Adrenal gland (tissue), 9 donors: ENCODE measurements at regions not wholly inside any gene's neighbourhood (a gene's known extent, or its start where the extent isn't known, plus 50 kb on each side); places are given as distances from the start of the nearest gene placed in this dataset.

ENCODE experiments used
- DNase-seq, 7 donors: peaks; one replicate each; pipeline ENCODE4 v3.0.0-alpha.2; 2019 to 2020
- H3K27ac ChIP-seq, 5 donors: fragments of 200-600 bp; sonication (generic) in 4 of 5; 1 replicate in 3 of 5; 2 replicates in 2 of 5; pipeline versions ENCODE4 v1.5.1 to v1.8.0; 2016 to 2020; ENCODE audit warnings: mild to moderate bottlenecking in 1 of 5
- H3K27me3 ChIP-seq: fragments of 200-600 bp; 2 replicates; pipeline ENCODE4 v1.8.0; 2021
- H3K36me3 ChIP-seq, 2 donors: fragments of 200-600 bp; replicated peaks in 1 of 2; 1 replicate in 1 of 2; 2 replicates in 1 of 2; pipeline versions ENCODE4 v1.5.1 to v1.8.0; 2018 to 2022
- H3K4me1 ChIP-seq, 2 donors: fragments of 200-600 bp; replicated peaks in 1 of 2; 1 replicate in 1 of 2; 2 replicates in 1 of 2; pipeline versions ENCODE4 v1.5.1 to v1.8.0; 2018 to 2021
- H3K4me3 ChIP-seq, 4 donors: fragments of 200-600 bp; sonication (generic) in 3 of 4; one replicate each; pipeline ENCODE4 v1.5.1; 2016 to 2018
- H3K9me3 ChIP-seq, 3 donors: fragments of 200-600 bp; sonication (generic) in 1 of 3; replicated peaks in 1 of 3; 1 replicate in 2 of 3; 2 replicates in 1 of 3; pipeline versions ENCODE4 v1.5.1 to v1.8.0; 2016 to 2021
- CTCF ChIP-seq, 6 experiments: fragments of 450-650 bp in 4 of 6; fragments of 200-600 bp in 2 of 6; sonication (generic) in 1 of 6; IDR thresholded peaks; 1 replicate in 5 of 6; 2 replicates in 1 of 6; pipeline versions ENCODE4 v1.5.1 to v1.8.0; 2016 to 2021; ENCODE audit warnings: antibody characterized with exemption in 6 of 6, mild to moderate bottlenecking in 2 of 6, moderate library complexity in 1 of 6
- POLR2A ChIP-seq, 2 donors: fragments of 450-650 bp; IDR thresholded peaks; one replicate each; pipeline ENCODE4 v1.6.1; 2017; ENCODE audit warnings: antibody characterized with exemption in 2 of 2, mild to moderate bottlenecking in 2 of 2, moderate library complexity in 1 of 2
- WGBS, 4 donors: extraction: QIAGEN DNeasy Blood & Tissue Kit in 2 of 4; methylation state at CpG; one replicate each; pipeline versions ENCODE4 v1.1.5 to v1.1.7; 2013 to 2017; 5-methylcytosine and 5-hydroxymethylcytosine counted together
- intact Hi-C, 2 donors: fragments of 100-400 bp; cut with DNase I; formaldehyde crosslinking; loops; one replicate each; pipeline versions ENCODE4 v1.14.1 to v1.15.0; 2022 to 2023
- donor health status: healthy with polysubstance abuse.
- donor health status: Bipolar disorder and iron deficiency.
- donor health status: DM: yes; HTN: yes; CAD: no.
- donor health status: DM: no; HTN: no; CAD: no.
- donor health status: DM: no; HTN: no; CAD: no.

GRCh38 chr3:144496141-144496835 is 524.7 kb downstream of the DIPK2A start:
- no peak for TF ChIP-seq POLR2A (IDR thresholded peaks at IDR 0.05)
- no peak for TF ChIP-seq CTCF (IDR thresholded peaks at IDR 0.05)
- 76 to 82% (median 77%) methylated on average over 4 of the region's 4 CpGs for WGBS, 4 donors
- H3K27me3 ChIP-seq = no peaks in the 10 kb centered on the region
- H3K27ac ChIP-seq = no peak overlapping the region
- H3K9me3 ChIP-seq = no peaks in the 10 kb centered on the region
- DNase-seq = no peak
- H3K36me3 ChIP-seq = no peaks in the 10 kb centered on the region
- intact Hi-C loops = no loop called here
- no peaks in the 10 kb centered on the region for H3K4me1 ChIP-seq
- no peak overlapping the region for H3K4me3 ChIP-seq

GRCh38 chr3:144497452-144497851 is 525.8 kb downstream of the DIPK2A start:
- Histone ChIP-seq H3K27ac (no peak overlapping the region), H3K4me1 (no peaks in the 10 kb centered on the region), H3K9me3 (no peaks in the 10 kb centered on the region), H3K4me3 (no peak overlapping the region), H3K36me3 (no peaks in the 10 kb centered on the region), H3K27me3 (no peaks in the 10 kb centered on the region)
- no peak for TF ChIP-seq POLR2A (IDR thresholded peaks at IDR 0.05)
- TF ChIP-seq CTCF (IDR thresholded peaks at IDR 0.05) = no peak
- intact Hi-C loops = no loop called here
- DNase-seq = no peak
- WGBS, 4 donors = 93 to 100% (median 95%) methylated on average over 2 of the region's 2 CpGs

DNA sequence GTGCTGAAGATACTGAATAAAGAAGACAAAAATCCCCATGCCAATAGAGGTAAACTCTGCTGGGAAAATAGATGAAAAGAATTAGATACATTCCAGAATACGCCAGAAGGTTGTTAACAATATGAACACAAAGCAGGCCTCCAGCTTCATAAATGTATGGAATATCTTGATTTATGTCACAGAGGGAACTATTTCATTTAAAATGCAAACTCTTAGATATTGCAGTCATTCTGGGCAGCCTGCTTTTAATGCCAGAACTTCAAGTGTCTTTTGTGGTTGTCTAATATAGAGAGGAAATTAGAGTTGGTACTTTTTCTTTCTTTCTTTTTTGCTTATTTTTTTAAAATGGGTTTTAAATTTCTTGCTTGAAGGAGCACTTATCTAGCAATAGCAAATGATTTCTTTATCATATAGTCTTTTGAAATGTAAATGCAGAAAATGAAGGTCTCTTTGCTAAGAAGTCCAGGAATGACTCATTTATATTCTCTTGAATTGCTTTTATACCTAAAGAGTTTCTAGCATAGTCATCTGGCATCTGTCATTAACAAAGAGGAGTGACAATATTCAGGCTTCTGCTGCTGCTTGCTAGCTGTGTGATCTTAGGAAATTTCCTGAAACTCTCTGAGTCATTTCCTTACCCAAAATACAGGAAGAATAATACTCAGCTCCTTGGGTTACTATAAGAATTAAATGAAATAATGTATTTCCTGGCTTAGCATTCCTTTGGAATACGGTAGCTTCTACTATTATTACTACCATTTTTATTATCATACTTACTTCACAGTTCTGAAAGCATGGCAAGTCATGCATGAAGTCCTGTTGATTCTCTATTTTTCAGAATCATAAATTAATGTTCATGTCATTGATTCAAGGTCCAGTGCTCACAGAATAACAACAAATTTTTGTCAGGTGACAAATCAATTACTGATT is 527.6 kb downstream of the DIPK2A start:
- H3K27ac ChIP-seq = no peak overlapping the region
- intact Hi-C loops = no loop called here
- no peaks in the 10 kb centered on the region for H3K4me1 ChIP-seq
- no peaks in the 10 kb centered on the region for H3K9me3 ChIP-seq
- no peak for DNase-seq
- WGBS, 4 donors = 38 to 41% (median 39%) methylated on average over 2 of the region's 2 CpGs
- TF ChIP-seq CTCF (IDR thresholded peaks at IDR 0.05) (no peak), POLR2A (IDR thresholded peaks at IDR 0.05) (no peak)
- H3K36me3 ChIP-seq = no peaks in the 10 kb centered on the region
- no peak overlapping the region for H3K4me3 ChIP-seq
- H3K27me3 ChIP-seq = no peaks in the 10 kb centered on the region

DNA sequence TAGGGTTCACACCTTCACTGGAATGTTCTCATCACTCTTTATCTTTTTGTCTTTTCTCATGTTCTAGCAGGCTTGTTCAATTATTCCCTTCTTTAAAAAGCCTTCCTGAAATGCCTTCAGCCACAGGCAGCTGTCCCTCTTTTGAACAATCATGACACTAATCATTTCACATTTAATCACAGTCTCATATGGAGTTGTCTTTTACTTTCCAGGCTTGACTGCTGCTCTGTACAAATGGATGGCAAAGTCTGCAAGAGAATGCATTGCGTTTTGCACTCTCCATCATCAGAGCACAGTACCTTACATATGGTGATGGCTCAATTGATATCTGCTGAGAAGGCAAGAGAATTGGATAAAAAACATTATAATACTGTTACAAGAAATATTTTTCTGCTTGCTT is 529.8 kb downstream of the DIPK2A start:
- WGBS, 4 donors = 56 to 70% (median 65%) methylated on average over 1 of the region's 1 CpG
- no peaks in the 10 kb centered on the region for H3K36me3 ChIP-seq
- intact Hi-C loops = no loop called here
- TF ChIP-seq CTCF (IDR thresholded peaks at IDR 0.05) (no peak), POLR2A (IDR thresholded peaks at IDR 0.05) (no peak)
- H3K27ac ChIP-seq = no peak overlapping the region
- no peak for DNase-seq
- no peaks in the 10 kb centered on the region for H3K27me3 ChIP-seq
- no peaks in the 10 kb centered on the region for H3K9me3 ChIP-seq
- no peaks in the 10 kb centered on the region for H3K4me1 ChIP-seq
- no peak overlapping the region for H3K4me3 ChIP-seq
